HG03097 (cell line): ENCODE measurements at regions not wholly inside any gene's neighbourhood (a gene's known extent, or its start where the extent isn't known, plus 50 kb on each side); places are given as distances from the start of the nearest gene placed in this dataset.
"Not testable (repeated sequence)": the region's sequence is repeated elsewhere in the genome, so short reads cannot be mapped to it uniquely, and the experiment has no call there.

Experiments
- ATAC-seq: cut with Tn5 transposase; IDR thresholded peaks from one replicate; pipeline ENCODE4 v1.9.1; 2021; ENCODE audit not compliant: unreplicated experiment, low FRiP score

DNA sequence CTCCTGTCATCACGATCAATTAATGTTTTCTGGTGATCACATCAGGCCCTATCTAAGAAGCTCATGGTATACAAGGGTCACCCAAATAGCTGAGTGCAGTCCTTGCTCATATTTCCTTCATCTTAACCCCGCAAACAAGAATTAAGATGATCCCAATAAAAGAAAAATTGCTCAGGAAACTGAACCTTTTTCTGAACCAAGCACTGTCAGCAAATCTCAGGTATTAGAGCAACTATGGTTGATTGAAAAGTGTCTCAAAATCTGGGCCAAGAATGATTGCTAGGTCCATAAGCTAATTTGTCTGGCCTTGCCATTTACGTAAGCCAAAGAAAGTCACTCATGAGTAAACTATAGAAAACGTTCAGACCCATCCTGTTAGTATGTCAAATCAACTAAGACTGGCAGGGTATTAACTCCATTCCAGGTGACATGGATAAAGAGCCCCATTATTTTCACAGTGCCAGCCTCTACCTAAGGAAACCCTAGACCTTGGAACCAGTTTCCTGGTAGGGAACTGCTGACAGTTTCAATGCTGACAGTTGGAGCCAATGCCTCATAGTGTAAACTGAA, 209.3 kb downstream of the DEPDC1B start:
- ATAC-seq, result no peak

DNA sequence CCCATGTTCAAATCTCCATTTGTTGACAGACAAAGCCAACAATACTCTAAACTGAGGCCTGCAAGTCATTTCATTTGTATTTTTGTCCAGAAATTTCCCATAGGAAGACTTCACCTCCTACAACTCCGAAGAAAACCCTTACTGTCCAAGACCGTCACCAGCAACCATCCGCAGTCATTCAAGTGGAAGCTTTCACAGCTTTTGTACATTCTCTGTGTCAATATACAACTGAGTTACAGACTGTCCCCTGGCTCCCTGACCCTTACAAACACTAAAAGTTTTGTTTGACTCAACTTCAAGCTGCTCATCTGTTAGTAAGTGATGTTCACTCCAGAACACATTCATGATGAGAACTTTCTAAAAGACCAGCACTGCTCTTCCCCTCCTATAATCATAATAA, 210.1 kb downstream of the DEPDC1B start:
- ATAC-seq, result no peak

DNA sequence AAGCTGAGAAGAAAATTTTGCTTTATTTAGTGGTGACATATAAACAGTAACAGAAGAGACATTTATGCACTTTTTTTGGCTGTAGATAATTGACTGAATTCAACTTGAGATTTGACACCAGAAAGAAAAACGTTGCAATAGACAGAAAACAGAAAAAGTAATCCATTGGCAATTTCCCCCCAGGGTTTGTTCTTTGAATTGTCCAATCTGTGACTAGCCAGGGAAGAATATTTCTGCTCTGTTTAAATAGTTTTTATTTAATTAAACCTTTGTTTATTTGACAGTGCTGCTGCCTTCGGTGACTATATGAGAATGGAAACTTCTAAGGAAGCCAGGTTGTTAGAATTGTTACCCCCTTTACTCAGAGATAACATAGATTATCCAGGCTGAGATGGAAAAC, 210.6 kb downstream of the DEPDC1B start:
- ATAC-seq, result no peak

DNA sequence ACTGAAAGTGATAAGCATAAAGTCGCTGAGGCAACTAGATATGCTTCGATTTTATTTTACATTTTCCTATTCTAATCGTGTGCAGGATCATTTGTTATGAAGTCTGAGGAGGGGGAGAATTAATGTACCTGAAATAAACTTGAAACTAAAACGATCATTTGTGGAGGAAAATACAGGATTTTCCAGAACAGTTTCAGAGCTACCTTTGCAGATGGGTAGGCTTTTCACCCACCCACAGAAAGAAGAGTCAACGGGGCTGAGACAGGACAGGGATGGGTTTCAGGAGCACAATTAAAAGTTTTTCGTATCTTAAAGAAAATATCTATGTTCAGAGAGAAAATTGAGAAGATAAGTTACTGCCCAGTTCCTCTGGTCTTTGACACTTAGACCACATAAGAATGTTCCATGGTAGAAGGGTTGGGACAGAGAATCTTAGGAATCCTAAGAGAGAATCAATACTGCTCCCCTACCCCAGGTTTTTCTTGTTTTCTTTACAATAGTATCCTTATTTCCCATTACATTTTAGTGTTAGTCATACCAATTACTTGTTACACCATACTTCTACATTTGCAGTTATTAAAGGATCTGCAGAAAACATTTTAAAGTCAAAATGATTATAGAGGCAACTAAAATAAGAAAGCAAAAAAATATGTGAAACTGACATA, 211.4 kb downstream of the DEPDC1B start:
- no peak for ATAC-seq

DNA sequence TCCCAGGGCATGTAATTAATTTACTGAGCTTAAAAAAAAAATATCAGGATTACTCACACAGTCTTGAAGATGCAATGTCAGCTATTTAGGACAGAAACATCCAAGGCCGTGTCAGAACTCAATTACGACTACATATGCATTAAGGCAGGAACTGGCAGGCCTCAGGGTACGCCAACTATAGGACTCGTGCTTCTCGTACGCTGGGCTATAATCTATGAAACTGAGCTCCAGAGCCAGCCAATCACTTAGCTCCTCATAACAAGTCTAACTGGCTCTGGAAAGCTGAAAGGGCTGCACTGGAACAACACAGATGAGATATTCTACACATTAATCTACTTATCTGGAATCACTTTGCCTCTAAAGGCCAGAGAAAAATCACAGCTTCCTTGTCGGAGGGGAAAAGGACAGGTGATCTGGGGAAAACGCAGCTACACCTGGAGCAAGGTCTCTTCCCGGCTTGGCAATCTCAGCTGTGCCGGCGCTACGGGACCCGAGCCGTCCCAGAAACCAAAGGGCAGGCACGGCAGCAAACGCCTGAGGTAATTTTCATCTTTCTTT, 212.0 kb downstream of the DEPDC1B start:
- ATAC-seq, result no peak

DNA sequence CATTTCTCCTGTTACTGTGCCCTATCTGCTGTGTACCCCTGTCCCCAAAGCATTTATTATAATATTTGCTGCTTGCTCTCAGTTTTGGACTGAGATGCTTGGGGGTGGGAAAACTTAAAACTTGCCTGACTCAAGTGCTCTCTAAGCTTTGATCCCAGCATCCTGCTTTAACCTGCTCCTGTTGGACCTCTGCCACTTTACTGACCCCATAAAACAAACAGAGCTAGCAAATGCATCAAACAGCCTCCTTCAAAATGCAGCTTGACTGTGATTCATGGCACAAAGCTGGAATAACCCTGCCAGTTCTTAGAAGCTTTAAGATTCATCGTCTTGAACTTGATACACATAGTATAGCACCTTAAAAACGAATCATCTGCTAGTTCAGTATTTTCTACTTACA, 212.5 kb downstream of the DEPDC1B start:
- ATAC-seq, result no peak

DNA sequence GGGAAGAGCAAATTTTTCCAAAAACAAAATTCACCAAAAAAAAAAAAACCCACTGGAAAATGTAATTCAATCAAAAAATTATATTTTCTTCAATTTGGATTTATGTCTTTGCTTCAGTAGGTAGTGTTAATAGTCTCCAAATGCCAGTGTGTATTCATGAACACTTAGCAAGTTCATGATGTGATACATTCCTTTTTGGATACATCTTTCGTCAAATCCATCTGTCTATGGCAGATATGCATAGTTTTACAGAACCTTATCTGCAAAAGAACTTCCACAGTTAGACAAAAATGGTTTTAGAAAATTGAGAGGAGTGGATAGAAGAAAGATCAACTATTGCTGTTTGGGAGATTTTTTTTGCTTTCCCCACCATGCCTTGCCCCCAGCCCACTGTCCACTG, 214.6 kb downstream of the DEPDC1B start:
- no peak for ATAC-seq

DNA sequence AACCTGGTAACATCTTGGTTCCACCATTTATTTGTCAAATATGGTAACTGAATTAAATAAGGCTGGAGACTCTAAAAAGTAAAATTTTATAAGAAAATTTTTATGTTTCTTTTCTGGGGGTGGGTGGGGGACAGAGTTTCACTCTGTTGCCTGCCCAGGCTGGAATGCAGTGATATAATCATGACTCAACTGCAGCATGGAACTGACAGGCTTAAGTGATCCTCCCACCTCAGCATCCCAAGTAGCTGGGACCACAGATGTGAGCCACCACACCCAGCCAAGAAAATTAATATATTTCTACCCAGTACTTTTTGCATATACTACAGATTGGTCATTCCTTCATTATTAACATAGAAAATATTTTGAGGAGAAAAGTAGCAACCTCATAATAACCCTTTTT, 216.9 kb downstream of the DEPDC1B start:
- no peak for ATAC-seq

DNA sequence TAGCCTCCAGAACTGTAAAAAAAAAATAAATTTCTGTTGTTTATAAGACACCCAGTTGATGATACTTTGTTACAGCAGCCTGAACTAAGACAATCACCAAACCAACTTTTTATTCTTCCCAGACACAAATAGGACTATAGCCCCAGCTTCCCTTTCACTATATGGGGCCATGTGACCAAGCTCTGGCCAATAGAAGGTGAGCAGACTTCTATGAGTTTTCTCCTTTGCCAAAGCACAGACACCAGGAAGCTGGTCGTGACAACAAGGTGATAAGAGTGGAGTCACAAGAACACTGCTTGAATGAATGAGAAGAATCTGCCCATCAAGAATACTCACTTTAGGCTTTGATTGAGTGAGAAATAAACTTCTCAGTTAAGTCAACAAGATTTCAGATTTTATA, 217.7 kb downstream of the DEPDC1B start:
- no peak for ATAC-seq

DNA sequence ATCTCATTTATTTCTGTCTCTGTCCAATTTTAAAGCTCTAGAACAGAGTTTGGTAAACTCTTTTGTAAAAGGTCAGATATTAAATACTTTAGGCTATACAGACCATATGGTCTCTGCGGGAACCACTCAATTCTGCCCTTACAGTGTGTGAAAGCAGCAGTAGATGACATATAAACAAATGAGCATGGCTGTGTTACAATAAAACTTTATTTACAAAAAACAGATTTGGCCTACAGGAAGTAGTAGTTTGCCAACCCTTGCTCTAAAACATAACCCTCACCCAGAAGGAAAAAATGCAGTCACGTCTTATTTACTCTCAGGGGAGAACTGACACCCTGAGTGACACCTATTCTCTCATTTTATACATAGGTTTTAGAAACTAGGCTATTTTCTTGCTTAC, 220.4 kb downstream of the DEPDC1B start:
- no peak for ATAC-seq

DNA sequence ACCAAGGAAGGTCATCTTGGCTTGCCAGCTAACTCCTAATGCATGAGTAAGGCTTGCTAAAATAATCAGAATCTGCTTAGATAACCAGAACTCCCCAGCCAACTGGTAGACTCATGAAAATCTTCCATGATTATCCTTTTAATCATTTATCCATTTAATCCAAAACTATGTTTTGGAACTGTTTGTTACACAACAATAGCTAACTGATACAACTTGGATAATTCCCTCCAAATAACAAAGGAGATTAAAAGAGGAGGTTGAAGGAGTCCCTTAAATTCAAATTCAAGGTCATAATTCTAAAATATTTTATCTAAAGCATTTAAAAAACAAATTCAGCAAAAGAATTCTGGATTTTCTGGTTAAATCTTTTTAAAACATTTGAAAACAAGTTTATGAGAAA, 222.1 kb downstream of the DEPDC1B start:
- no peak for ATAC-seq

DNA sequence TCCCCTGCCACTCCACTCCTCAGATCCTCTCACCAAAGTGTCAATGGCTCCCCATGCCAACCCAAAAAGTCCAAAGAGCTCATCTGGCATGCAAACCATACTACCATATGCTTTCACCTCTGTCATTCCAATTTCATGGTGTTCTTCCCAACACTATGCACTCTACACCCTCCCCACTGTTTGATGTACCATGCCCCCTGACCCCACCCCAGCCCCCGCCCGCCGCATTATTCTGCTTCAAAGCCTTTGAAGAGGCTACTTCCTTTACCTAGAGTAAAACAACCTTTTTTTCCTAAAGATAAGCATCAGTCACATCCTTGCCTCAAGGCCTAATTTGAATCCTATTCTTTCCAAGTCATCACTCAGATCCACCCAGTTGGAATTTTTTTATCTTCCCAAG, 226.3 kb downstream of the DEPDC1B start:
- no peak for ATAC-seq

DNA sequence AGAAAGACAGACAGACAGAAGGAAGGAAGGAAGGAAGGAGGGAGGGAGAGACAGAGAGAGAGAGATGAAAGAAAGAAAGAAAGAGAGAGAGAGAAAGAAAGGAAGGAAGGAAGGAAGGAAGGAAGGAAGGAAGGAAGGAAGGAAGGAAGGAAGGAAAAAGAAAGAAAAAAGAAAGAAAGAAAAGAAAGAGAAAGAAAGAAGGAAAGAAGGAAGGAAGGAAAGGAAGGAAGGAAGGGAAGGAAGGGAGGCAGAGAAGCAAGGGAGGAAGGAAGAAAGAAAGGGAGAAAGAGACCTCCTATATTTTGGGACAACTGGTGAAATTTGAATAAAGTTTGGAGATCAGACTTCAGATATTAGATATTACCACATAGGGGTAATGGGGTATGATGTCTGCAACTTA, 226.9 kb downstream of the DEPDC1B start:
- not testable (repeated sequence) for ATAC-seq

DNA sequence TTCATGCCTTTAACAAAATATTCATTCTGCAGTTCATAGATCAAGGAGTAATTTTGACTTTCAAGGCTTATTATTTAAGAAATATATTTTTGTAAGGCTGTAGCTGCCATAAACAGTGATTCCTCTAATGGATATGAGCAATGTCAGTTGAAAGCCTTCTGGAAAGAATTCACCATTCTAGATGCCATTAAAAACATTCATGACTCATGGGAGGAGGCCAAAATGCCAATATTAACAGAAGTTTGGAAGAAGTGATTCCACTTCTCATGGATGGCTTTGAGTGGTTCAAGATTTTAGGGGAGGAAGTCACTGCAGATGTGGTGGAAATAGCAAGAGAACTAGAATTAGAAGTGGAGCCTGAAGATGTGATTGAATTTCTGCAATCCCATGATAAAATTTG, 229.1 kb downstream of the DEPDC1B start:
- ATAC-seq, result no peak

DNA sequence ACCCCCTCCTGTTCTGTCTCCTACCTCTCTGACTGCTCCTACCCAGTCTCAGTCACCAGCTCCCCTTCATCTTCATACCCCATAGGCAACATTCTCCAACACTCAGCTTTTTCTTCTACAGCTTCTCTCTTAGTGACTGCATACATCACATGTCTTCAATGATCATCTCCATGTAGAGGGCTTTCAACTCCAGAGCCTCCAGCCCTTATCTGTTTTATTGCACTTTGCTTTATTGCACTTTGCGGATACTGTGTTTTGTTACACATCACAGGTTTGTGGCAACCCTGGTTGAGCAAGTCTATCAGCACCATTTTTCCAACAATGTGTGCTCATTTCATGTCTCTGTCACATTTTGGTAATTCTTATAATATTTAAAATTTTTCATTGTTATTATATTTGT, 230.7 kb downstream of the DEPDC1B start:
- ATAC-seq, result no peak

DNA sequence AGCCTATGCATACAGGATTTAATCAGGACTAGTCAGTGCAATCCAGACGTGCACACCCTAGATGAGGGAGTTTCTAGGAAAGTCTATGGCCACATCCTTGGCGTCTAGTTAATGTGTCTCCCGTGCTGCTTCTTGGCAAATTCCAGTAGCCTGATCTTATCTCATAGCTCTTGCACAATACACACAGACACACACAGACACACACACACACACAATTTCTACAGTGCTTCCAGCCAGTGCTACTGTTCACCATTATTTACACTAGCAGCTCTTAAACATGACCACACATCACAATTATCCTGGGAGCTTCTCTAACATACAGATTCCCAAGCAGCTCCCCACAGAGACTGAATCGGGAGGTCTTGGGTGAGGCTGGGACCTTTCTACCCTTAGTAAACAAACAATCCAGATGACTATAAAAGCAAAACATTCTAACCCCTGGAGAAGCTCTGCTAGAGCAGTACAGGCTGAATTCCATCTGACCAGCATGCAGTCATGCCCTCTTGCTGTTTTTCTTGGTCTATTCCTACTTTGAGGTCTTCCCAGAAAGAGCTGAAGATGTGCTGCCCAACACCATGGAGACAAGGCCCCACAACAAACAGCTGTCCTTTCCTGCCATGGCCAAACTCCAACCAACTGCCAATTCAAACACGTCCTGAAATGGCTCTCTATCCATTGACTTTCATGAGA, 236.6 kb downstream of the DEPDC1B start:
- ATAC-seq, result no peak

DNA sequence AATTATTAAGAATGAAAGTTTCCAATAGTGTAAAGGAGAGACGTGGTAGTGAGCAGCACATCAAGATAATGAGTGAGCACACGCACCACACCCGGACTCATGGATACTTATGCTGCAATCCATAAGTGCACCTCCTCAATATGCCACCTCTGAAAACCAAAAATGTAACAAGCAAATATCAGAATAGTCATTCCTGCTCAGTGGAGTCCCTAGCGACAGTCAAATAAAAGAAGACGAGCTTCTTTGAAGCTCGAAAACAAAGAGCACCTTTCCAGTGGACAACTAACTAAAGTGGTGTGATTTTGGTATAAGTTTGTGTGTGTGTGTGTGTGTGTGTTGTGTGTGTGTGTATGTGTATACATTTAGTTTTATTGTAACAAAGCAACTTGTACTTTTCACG, 241.3 kb downstream of the DEPDC1B start:
- no peak for ATAC-seq

DNA sequence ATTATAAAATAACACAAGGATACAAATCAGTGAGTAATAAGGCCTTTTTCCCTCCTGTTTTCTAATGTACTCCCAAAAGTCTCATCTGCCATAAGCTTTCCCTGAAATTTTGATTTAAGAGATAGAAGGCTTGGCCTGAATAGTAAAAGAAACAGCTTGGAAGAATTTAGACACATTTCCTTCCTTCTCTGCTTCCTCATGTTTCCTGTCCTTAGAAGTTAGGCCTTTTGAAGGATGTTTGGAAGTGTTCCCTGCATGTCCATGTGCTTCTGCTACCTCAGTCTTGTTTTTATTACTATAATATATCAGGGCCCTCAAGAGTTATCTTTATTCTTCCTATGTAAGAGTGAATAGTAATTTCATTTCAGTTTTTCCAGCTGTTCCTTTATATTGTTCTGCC, 242.7 kb downstream of the DEPDC1B start:
- ATAC-seq, result no peak

DNA sequence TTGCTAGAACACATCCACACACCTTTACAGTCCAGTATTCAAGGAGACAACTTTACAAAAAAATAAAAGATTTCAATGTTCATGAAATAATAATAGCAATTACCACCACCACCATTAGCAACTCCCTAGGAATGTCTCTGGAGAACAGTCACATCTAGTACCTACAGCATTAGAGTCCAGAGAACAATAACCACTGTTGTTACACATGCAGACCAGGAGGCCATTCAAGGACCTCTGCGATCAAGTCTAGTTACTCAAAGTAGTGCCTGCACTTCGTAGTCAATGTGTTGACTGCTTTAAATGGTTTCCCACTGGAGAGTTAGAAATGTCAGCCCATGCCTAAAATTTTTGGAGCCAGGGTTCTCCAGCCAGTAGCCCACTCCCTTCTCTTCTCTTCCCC, 244.4 kb downstream of the DEPDC1B start:
- no peak for ATAC-seq

DNA sequence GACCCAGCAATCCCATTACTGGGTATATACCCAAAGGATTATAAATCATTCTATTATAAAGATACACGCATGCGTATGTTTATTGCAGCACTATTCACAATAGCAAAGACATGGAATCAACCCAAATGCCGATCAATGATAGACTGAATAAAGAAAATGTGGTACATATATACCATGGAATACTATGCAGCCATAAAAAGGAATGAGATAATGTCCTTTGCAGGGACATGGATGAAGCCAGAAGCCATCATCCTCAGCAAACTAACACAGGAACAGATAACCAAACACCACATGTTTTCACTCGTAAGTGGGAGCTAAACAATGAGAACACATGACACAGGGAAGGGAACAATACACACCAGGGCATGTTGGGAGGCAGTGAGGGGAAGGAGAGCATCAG, 245.7 kb downstream of the DEPDC1B start:
- ATAC-seq, result not testable (repeated sequence)

DNA sequence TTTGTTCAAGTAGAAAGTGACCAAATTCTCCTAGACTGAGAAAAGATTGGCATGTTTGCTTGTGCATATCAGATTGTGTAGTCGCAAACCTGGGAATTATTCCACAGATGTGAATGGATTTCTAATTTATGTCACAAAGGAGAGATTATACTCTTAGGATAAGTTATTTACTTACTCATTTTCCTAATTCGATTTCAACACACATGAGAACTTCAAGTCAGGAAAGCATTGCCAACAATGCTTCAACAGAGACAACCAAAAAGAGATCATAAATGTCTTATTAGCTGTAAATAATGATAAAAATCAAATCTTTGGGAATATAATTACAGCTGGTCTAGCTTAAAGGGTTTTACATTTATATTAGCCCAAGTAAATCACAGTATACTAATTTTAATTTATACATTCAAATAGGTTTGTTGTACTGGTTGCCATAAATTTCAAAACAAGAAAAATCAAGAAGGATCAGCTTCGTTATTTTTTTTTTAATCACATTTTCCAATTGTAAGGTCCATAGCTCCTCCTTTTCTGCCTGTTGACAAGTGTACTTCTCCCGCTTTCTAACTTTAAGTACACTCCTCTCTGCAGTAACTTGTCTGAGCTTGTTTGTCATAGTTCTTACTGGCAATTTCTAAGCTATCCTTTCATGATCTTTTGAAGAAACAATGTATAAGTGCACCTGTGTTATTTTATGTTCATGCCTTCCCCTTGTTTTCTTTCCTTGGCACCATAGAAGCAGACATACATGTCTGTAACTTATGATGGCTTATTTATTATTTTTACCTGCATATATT, 246.6 kb downstream of the DEPDC1B start:
- ATAC-seq, result no peak
